ENCODE measurements at regions not wholly inside any gene's neighbourhood (a gene's known extent, or its start where the extent isn't known, plus 50 kb on each side); places are given as distances from the start of the nearest gene placed in this dataset.

DNA sequence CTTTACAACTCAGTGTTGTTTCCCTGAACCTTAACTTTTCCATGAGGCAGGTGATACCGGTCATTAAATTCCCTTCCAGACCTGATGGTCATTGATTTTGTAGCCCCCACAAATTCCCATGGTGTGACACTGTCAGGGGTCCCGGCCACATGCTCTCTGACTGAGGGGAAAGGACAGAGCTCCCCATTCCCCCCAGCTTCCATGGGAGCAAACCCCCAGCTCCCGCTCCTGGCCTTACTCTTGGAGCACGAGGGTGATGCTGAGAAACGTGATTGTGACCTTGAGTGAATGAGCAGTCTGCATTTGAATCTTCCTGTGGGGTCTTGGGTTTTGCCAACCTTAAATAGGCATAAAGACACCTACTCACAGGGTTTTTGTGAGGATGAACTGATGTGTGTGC lies 366.8 kb downstream of the RPS6KC1 start:
- TF ChIP-seq ZNF423 (CRISPR knock-in tag; IDR thresholded peaks at IDR 0.05) = no peak
- no peak for TF ChIP-seq TP53 (CRISPR knock-in tag; IDR thresholded peaks at IDR 0.05)
- TF ChIP-seq, protein P1, sequence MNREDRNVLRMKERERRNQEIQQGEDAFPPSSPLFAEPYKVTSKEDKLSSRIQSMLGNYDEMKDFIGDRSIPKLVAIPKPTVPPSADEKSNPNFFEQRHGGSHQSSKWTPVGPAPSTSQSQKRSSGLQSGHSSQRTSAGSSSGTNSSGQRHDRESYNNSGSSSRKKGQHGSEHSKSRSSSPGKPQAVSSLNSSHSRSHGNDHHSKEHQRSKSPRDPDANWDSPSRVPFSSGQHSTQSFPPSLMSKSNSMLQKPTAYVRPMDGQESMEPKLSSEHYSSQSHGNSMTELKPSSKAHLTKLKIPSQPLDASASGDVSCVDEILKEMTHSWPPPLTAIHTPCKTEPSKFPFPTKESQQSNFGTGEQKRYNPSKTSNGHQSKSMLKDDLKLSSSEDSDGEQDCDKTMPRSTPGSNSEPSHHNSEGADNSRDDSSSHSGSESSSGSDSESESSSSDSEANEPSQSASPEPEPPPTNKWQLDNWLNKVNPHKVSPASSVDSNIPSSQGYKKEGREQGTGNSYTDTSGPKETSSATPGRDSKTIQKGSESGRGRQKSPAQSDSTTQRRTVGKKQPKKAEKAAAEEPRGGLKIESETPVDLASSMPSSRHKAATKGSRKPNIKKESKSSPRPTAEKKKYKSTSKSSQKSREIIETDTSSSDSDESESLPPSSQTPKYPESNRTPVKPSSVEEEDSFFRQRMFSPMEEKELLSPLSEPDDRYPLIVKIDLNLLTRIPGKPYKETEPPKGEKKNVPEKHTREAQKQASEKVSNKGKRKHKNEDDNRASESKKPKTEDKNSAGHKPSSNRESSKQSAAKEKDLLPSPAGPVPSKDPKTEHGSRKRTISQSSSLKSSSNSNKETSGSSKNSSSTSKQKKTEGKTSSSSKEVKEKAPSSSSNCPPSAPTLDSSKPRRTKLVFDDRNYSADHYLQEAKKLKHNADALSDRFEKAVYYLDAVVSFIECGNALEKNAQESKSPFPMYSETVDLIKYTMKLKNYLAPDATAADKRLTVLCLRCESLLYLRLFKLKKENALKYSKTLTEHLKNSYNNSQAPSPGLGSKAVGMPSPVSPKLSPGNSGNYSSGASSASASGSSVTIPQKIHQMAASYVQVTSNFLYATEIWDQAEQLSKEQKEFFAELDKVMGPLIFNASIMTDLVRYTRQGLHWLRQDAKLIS (CRISPR knock-in tag; IDR thresholded peaks at IDR 0.05; ENCODE audit: borderline replicate concordance) = no peak
- no peak for TF ChIP-seq NFATC4 (CRISPR knock-in tag; IDR thresholded peaks at IDR 0.05)
- TF ChIP-seq, protein P2, sequence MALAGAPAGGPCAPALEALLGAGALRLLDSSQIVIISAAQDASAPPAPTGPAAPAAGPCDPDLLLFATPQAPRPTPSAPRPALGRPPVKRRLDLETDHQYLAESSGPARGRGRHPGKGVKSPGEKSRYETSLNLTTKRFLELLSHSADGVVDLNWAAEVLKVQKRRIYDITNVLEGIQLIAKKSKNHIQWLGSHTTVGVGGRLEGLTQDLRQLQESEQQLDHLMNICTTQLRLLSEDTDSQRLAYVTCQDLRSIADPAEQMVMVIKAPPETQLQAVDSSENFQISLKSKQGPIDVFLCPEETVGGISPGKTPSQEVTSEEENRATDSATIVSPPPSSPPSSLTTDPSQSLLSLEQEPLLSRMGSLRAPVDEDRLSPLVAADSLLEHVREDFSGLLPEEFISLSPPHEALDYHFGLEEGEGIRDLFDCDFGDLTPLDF (CRISPR knock-in tag; IDR thresholded peaks at IDR 0.05) = no peak
- TF ChIP-seq ZNF416 (CRISPR knock-in tag; IDR thresholded peaks at IDR 0.05) = no peak
- TF ChIP-seq, protein P3, sequence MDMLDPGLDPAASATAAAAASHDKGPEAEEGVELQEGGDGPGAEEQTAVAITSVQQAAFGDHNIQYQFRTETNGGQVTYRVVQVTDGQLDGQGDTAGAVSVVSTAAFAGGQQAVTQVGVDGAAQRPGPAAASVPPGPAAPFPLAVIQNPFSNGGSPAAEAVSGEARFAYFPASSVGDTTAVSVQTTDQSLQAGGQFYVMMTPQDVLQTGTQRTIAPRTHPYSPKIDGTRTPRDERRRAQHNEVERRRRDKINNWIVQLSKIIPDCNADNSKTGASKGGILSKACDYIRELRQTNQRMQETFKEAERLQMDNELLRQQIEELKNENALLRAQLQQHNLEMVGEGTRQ (CRISPR knock-in tag; IDR thresholded peaks at IDR 0.05) = no peak
- TF ChIP-seq, protein P4, sequence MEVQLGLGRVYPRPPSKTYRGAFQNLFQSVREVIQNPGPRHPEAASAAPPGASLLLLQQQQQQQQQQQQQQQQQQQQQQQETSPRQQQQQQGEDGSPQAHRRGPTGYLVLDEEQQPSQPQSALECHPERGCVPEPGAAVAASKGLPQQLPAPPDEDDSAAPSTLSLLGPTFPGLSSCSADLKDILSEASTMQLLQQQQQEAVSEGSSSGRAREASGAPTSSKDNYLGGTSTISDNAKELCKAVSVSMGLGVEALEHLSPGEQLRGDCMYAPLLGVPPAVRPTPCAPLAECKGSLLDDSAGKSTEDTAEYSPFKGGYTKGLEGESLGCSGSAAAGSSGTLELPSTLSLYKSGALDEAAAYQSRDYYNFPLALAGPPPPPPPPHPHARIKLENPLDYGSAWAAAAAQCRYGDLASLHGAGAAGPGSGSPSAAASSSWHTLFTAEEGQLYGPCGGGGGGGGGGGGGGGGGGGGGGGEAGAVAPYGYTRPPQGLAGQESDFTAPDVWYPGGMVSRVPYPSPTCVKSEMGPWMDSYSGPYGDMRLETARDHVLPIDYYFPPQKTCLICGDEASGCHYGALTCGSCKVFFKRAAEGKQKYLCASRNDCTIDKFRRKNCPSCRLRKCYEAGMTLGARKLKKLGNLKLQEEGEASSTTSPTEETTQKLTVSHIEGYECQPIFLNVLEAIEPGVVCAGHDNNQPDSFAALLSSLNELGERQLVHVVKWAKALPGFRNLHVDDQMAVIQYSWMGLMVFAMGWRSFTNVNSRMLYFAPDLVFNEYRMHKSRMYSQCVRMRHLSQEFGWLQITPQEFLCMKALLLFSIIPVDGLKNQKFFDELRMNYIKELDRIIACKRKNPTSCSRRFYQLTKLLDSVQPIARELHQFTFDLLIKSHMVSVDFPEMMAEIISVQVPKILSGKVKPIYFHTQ (CRISPR knock-in tag; IDR thresholded peaks at IDR 0.05) = no peak
- no peak for TF ChIP-seq GRHL2 (CRISPR knock-in tag; IDR thresholded peaks at IDR 0.05; ENCODE audit: insufficient replicate concordance, severe bottlenecking)
- Mint-ChIP-seq H3K27me3 (ENCODE audit: low read depth) (no peaks in the 10 kb centered on the region), H3K4me1 (no peaks in the 10 kb centered on the region), H3K4me3 (no peak overlapping the region), H3K27ac (no peak overlapping the region), H3K36me3 (no peaks in the 10 kb centered on the region), H3K9me3 (no peaks in the 10 kb centered on the region)
- DNase-seq (ENCODE audit: low spot score) (no peak), ATAC-seq (no peak)
- CTCF ChIA-PET = no interaction called here
- POLR2A ChIA-PET = no interaction called here

DNA sequence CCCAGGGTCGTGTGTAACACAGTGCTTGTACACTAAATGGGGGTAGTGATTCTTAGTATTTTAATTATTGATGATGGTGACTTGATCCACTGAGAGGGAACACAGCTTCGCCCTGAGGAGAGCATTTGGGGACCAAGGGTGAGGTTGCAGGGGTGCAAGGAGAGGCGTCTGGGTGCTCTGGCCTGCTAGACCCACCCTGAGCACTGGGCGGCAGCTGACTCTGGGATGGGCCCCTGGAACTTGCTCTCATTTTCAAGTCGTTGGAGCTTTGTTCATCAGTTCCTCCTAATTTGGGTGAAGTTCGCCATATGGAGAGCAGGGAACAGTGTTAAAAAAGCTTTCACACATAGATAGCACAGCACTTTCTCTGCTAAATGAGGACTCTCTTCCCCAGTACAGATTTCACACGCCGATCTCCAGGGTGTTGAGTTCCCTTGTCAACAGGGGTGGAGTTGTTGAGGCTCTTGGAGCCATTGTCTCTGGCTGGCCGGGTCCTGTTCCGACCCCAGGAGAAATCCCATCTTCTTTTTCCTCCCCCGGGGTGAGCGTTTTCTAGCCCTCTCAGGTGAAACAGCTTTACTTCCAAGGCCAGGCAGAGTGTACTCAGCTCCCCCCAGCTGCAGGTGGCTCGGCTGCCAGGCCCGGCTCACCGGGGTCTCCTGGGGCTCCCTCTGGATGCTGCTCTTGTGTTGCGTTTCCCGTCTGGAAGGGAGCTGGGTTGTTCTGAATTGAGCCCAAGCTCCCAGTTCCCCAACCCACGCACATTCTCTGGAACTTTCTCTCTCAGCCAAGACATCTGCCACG lies 367.4 kb downstream of the RPS6KC1 start:
- ATAC-seq (peak; percentile 55), DNase-seq (ENCODE audit: low spot score) (peak; percentile 26)
- no peak for TF ChIP-seq GABPB1 (CRISPR knock-in tag; IDR thresholded peaks at IDR 0.05)
- TF ChIP-seq, protein P1 (CRISPR knock-in tag; IDR thresholded peaks at IDR 0.05; ENCODE audit: borderline replicate concordance) = no peak
- no peak for TF ChIP-seq HMGA2 (CRISPR knock-in tag; IDR thresholded peaks at IDR 0.05)
- Mint-ChIP-seq H3K36me3 (no peaks in the 10 kb centered on the region), H3K27me3 (ENCODE audit: low read depth) (no peaks in the 10 kb centered on the region), H3K27ac (no peak overlapping the region), H3K4me1 (0 out of 2 replicates have a peak, but pooled peaks cover 2% of the 10 kb centered on the region), H3K9me3 (no peaks in the 10 kb centered on the region), H3K4me3 (no peak overlapping the region)
- ChIA-PET POLR2A (no interaction called here), CTCF (interaction anchor here (1.6 kb wide), 2 partner anchors 44 to 705 kb away, joined by 4 to 5 read pairs; no protein-coding TSS in a partner anchor)
